Muscle layer of duodenum (tissue), 2 donors: ENCODE measurements at regions not wholly inside any gene's neighbourhood (a gene's known extent, or its start where the extent isn't known, plus 50 kb on each side); places are given as distances from the start of the nearest gene placed in this dataset.

Source experiments
- H3K27ac ChIP-seq: one replicate; pipeline ENCODE4 v1.7.0; 2013; ENCODE audit warnings: mild to moderate bottlenecking, low read length
- H3K27me3 ChIP-seq: one replicate; pipeline ENCODE4 v1.7.0; 2013; ENCODE audit warnings: low read depth, mild to moderate bottlenecking, control low read depth, low read length
- H3K36me3 ChIP-seq, 2 donors: one replicate each; pipeline ENCODE4 v1.7.0; 2013; ENCODE audit warnings: low read length in 2 of 2, control low read depth in 1 of 2, mild to moderate bottlenecking in 1 of 2; ENCODE audit not compliant: insufficient read depth in 2 of 2, control insufficient read depth in 1 of 2
- H3K4me1 ChIP-seq, 2 donors: one replicate each; pipeline ENCODE4 v1.7.0; 2013; ENCODE audit warnings: low read length in 2 of 2, mild to moderate bottlenecking in 2 of 2, control low read depth in 1 of 2, moderate library complexity in 1 of 2; ENCODE audit not compliant: insufficient read depth in 2 of 2, control insufficient read depth in 1 of 2
- H3K4me3 ChIP-seq, 2 donors: one replicate each; pipeline ENCODE4 v1.7.0; 2013; ENCODE audit warnings: low read length in 2 of 2, low read depth in 1 of 2, mild to moderate bottlenecking in 1 of 2
- H3K9me3 ChIP-seq, 2 donors: one replicate each; pipeline ENCODE4 v1.7.0; 2013; ENCODE audit warnings: low read length in 2 of 2, control low read depth in 1 of 2, mild to moderate bottlenecking in 1 of 2; ENCODE audit not compliant: control insufficient read depth in 1 of 2
- donor health status: healthy.

- no peak overlapping the region for H3K27ac ChIP-seq
- H3K9me3 ChIP-seq = no peaks in the 10 kb centered on the region
- no peaks in the 10 kb centered on the region for H3K36me3 ChIP-seq
- no peaks in the 10 kb centered on the region for H3K27me3 ChIP-seq
- H3K4me3 ChIP-seq = no peak overlapping the region
- no peaks in the 10 kb centered on the region for H3K4me1 ChIP-seq
Measured at GRCh38 chr10:50982989-50983388, 91.3 kb upstream of the PRKG1 start.

- Histone ChIP-seq H3K27me3 (no peaks in the 10 kb centered on the region), H3K4me1 (peaks cover 0 to 4% of the 10 kb centered on the region in 2 donors), H3K4me3 (no peak overlapping the region), H3K27ac (no peak overlapping the region), H3K9me3 (no peaks in the 10 kb centered on the region), H3K36me3 (no peaks in the 10 kb centered on the region)
Measured at GRCh38 chr10:50987934-50988333, 86.4 kb upstream of the PRKG1 start.

GRCh38 chr10:50988792-50989191, 85.5 kb upstream of the PRKG1 start:
- H3K4me1 ChIP-seq = peaks cover 0 to 4% of the 10 kb centered on the region in 2 donors
- no peak overlapping the region for H3K4me3 ChIP-seq
- H3K27ac ChIP-seq = no peak overlapping the region
- H3K36me3 ChIP-seq = no peaks in the 10 kb centered on the region
- no peaks in the 10 kb centered on the region for H3K9me3 ChIP-seq
- no peaks in the 10 kb centered on the region for H3K27me3 ChIP-seq

- H3K9me3 ChIP-seq = no peaks in the 10 kb centered on the region
- peak overlapping the region; percentile 64 to 80 for H3K4me3 ChIP-seq
- H3K27me3 ChIP-seq = no peaks in the 10 kb centered on the region
- H3K4me1 ChIP-seq = peaks cover 0 to 8% of the 10 kb centered on the region in 2 donors
- no peak overlapping the region for H3K27ac ChIP-seq
- H3K36me3 ChIP-seq = no peaks in the 10 kb centered on the region
Measured at GRCh38 chr10:50990568-50991455, 83.5 kb upstream of the PRKG1 start.

GRCh38 chr10:50991456-50992355, 82.6 kb upstream of the PRKG1 start:
- Histone ChIP-seq H3K27ac (peak overlapping the region; percentile 75), H3K4me1 (peaks cover 0 to 8% of the 10 kb centered on the region in 2 donors), H3K4me3 (peak overlapping the region; percentile 64 to 80), H3K36me3 (no peaks in the 10 kb centered on the region), H3K9me3 (no peaks in the 10 kb centered on the region), H3K27me3 (no peaks in the 10 kb centered on the region)

- no peaks in the 10 kb centered on the region for H3K9me3 ChIP-seq
- H3K27me3 ChIP-seq = no peaks in the 10 kb centered on the region
- H3K36me3 ChIP-seq = no peaks in the 10 kb centered on the region
- peaks cover 0 to 8% of the 10 kb centered on the region in 2 donors for H3K4me1 ChIP-seq
- H3K4me3 ChIP-seq = peak overlapping the region; percentile 60 to 80
- H3K27ac ChIP-seq = peak overlapping the region; percentile 75
Measured at GRCh38 chr10:50992356-50992901, 81.9 kb upstream of the PRKG1 start.

- Histone ChIP-seq H3K4me3 (peak overlapping the region; percentile 60 to 80), H3K27ac (peak overlapping the region; percentile 75), H3K4me1 (peaks cover 0 to 8% of the 10 kb centered on the region in 2 donors)
Measured at GRCh38 chr10:50992972-50993766, 81.1 kb upstream of the PRKG1 start.

GRCh38 chr10:50993771-50994251, 80.5 kb upstream of the PRKG1 start:
- Histone ChIP-seq H3K27ac (peak overlapping the region; percentile 75), H3K27me3 (no peaks in the 10 kb centered on the region), H3K36me3 (no peaks in the 10 kb centered on the region), H3K9me3 (no peaks in the 10 kb centered on the region), H3K4me1 (peaks cover 0 to 8% of the 10 kb centered on the region in 2 donors), H3K4me3 (peak overlapping the region; percentile 23 to 80)

More at GRCh38 chr10:50992972-50993766, 81.1 kb upstream of the PRKG1 start:
- H3K27me3 ChIP-seq = no peaks in the 10 kb centered on the region
- H3K36me3 ChIP-seq = no peaks in the 10 kb centered on the region
- no peaks in the 10 kb centered on the region for H3K9me3 ChIP-seq

- no peaks in the 10 kb centered on the region for H3K36me3 ChIP-seq
- H3K27ac ChIP-seq = no peak overlapping the region
- H3K4me1 ChIP-seq = peaks cover 0 to 4% of the 10 kb centered on the region in 2 donors
Measured at GRCh38 chr10:50997461-50997860, 76.8 kb upstream of the PRKG1 start.

GRCh38 chr10:50999163-50999562, 75.1 kb upstream of the PRKG1 start:
- no peak overlapping the region for H3K27ac ChIP-seq
- H3K4me3 ChIP-seq = no peak overlapping the region
- H3K36me3 ChIP-seq = no peaks in the 10 kb centered on the region
- H3K4me1 ChIP-seq = peaks cover 0 to 4% of the 10 kb centered on the region in 2 donors
- no peaks in the 10 kb centered on the region for H3K27me3 ChIP-seq
- H3K9me3 ChIP-seq = no peaks in the 10 kb centered on the region

More at GRCh38 chr10:50997461-50997860, 76.8 kb upstream of the PRKG1 start:
- Histone ChIP-seq H3K9me3 (no peaks in the 10 kb centered on the region), H3K4me3 (no peak overlapping the region), H3K27me3 (no peaks in the 10 kb centered on the region)
